Gastrocnemius medialis (tissue), 4 donors: ENCODE measurements at regions not wholly inside any gene's neighbourhood (a gene's known extent, or its start where the extent isn't known, plus 50 kb on each side); places are given as distances from the start of the nearest gene placed in this dataset.

Experiments
- POLR2A ChIP-seq, 2 donors: fragments of 450-650 bp; IDR thresholded peaks; one replicate each; pipeline ENCODE4 v1.6.1; 2017; ENCODE audit warnings: antibody characterized with exemption in 2 of 2, mild to moderate bottlenecking in 2 of 2, moderate library complexity in 2 of 2
- TF ChIP-seq, protein P1 (sequence below), 5 experiments: fragments of 450-650 bp in 3 of 5; fragments of 200-600 bp in 2 of 5; sonication (generic) in 2 of 5; IDR thresholded peaks in 4 of 5; conservative IDR thresholded peaks in 1 of 5; 1 replicate in 4 of 5; 2 replicates in 1 of 5; pipeline ENCODE4 v1.5.1; 2016 to 2019; ENCODE audit warnings: antibody characterized with exemption in 5 of 5, mild to moderate bottlenecking in 3 of 5, moderate library complexity in 3 of 5

DNA sequence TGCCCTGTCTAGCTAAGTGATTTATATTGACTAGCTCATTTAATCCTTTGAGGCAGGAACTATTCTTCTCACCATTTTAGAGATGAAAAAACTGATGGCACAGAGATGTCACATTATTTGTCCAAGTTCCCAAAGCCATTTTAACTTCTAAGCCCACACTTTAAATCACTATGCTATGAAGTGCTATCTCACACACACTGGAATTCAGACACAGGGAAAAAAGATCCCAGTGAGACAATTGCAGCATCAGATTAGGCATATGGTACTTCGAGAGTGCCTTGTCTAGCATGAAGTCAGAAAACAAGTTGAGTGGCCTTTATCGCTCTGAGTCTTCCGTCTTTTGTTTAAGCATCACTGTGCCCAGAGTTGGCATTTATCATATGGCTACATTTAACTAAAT is 54.1 kb upstream of the PDE7B start:
- TF ChIP-seq, protein P1, sequence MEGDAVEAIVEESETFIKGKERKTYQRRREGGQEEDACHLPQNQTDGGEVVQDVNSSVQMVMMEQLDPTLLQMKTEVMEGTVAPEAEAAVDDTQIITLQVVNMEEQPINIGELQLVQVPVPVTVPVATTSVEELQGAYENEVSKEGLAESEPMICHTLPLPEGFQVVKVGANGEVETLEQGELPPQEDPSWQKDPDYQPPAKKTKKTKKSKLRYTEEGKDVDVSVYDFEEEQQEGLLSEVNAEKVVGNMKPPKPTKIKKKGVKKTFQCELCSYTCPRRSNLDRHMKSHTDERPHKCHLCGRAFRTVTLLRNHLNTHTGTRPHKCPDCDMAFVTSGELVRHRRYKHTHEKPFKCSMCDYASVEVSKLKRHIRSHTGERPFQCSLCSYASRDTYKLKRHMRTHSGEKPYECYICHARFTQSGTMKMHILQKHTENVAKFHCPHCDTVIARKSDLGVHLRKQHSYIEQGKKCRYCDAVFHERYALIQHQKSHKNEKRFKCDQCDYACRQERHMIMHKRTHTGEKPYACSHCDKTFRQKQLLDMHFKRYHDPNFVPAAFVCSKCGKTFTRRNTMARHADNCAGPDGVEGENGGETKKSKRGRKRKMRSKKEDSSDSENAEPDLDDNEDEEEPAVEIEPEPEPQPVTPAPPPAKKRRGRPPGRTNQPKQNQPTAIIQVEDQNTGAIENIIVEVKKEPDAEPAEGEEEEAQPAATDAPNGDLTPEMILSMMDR (IDR thresholded peaks at IDR 0.05 in 4 of 5, conservative IDR thresholded peaks at IDR 0.05 in 1 of 5), result no peak
- TF ChIP-seq POLR2A (IDR thresholded peaks at IDR 0.05), result no peak
